LNCaP clone FGC (cell line): ENCODE measurements at regions not wholly inside any gene's neighbourhood (a gene's known extent, or its start where the extent isn't known, plus 50 kb on each side); places are given as distances from the start of the nearest gene placed in this dataset.

Experiments used
- DNase-seq: peaks from one replicate; pipeline ENCODE4 v3.0.0-alpha.2; 2011; ENCODE audit warnings: low read depth
- H3K4me3 ChIP-seq: 2 replicates; pipeline ENCODE4 v1.5.1; 2011; ENCODE audit warnings: mild to moderate bottlenecking, low read depth, low read length, control low read depth
- CTCF ChIP-seq: IDR thresholded peaks from 2 replicates; pipeline ENCODE4 v1.5.1; 2012; ENCODE audit warnings: mild to moderate bottlenecking; ENCODE audit not compliant: control insufficient read depth, insufficient read depth; ENCODE audit errors: extremely low read depth

DNA sequence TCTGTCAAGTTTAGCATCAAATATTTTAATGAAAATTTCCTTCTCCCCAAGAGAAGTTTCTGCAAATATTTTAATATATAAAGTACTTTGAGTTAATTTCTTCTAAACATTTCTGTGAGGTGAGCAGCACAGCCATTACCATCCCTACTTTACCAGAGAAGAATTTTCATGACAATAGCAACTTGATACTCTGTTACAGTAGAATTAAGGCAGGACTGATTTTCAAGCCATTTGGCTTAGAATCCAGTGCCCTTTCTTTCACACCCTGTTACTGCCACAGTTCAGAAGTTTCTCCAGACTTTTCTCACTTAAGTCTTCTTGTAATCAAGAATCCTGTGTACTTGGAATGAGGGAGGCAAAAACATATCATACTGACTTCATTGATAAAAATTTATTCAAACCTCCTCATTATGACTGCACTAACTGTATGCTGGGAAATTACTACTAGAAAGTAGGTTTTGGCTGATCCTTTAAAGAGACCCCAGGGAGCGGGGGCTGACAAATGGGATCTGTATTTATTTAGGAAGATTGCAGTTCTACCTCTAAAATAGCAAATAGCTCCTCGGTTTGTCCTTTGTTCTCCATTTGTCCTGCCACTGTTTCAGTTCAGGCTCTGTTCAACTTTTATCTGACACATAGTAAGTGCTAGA is 557.0 kb upstream of the SGO1 start:
- H3K4me3 ChIP-seq: no peak overlapping the region
- DNase-seq: no peak
- TF ChIP-seq CTCF: no peak

DNA sequence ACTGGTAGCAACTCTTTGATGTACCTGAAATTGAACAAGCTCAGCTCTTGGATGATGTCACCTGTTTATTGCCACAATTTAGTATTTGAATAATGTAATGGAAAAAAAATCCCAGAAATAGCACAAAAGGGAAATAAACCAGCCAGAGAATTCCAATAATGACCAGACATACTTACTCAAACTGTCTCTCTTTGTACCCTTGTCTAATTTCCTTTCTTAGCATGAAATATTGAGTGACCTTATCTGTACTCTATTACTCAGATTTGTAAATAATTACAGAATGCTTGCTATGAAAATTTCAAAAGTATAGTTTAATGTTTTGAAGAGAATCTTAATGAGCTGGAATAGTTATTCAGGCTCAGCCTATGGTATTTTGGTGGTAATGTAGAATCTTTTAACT is 555.4 kb upstream of the SGO1 start:
- TF ChIP-seq CTCF: no peak
- no peak for DNase-seq
- no peak overlapping the region for H3K4me3 ChIP-seq

- TF ChIP-seq CTCF: no peak
- H3K4me3 ChIP-seq: no peak overlapping the region
- no peak for DNase-seq
Measured at GRCh38 chr3:20739814-20740213, 553.8 kb upstream of the SGO1 start.

DNA sequence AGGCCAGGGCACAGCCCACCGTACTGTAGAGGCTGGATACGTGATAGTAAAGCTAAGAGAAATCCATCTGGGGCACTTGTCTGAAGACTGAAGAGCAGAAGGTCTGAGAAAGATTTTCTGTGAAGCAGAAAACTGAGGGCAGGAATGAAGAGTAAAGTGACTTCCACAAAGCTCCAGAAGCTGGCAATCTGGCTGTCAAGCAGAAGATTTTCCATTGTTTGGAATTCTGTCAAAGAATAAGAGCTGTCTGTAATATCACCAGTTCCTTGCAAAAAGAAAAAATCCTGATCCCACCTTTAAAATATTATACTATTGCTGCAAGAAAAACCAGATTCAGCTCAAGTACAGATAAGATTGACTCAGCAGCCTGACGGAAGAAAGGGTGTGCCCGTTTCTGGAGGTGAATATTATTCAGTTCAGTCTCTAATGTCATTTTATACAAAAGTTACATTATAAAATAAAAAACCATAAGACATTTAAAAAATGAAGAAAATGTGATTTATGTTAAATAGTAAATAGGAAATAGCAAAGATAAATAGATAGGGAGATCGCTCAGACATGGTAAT is 550.4 kb upstream of the SGO1 start:
- no peak overlapping the region for H3K4me3 ChIP-seq
- DNase-seq: no peak
- no peak for TF ChIP-seq CTCF

DNA sequence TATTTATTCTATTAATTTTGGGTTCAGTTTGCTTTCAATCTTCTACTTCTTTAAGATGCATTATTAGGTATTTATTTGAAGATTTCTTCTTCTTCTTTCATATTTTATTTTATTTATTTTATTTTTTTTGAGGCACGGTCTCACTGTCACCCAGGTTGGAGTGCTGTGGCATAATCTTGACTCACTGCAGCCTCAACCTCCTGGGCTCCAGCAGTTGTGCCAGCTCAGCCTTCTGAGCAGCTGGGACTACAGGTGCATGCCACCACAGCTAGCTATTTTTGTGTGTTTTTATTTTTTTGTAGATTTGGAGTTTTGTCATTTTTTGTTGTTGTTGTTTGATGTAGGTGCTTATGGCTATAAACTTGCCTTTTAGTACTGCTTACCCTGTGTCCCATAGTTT is 543.2 kb upstream of the SGO1 start:
- TF ChIP-seq CTCF: no peak
- DNase-seq: no peak
- H3K4me3 ChIP-seq: no peak overlapping the region

DNA sequence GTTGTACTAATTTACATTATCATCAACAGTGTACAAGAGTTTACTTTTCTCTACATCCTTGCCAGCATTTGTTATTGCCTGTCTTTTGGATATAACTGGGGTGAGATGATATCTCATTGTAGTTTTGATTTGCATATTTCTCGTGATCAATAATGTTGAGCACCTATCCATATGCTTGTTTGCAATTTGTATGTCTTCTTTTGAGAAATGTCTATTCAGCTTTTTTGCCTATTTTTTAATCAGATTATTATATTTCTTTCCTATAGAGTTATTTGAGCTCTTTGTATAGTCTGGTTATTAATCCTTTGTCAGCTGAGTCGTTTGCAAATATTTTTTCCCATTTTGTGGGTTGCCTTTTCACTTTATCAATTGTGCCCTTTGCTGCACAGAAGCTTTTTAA is 540.8 kb upstream of the SGO1 start:
- no peak for DNase-seq

More for the DNA sequence above, 540.8 kb upstream of the SGO1 start:
- H3K4me3 ChIP-seq: no peak overlapping the region
- no peak for TF ChIP-seq CTCF
